Right ventricle myocardium inferior (tissue), 1 donor: ENCODE measurements at regions not wholly inside any gene's neighbourhood (a gene's known extent, or its start where the extent isn't known, plus 50 kb on each side); places are given as distances from the start of the nearest gene placed in this dataset.
A peak's percentile ranks its signal among the peaks of the same experiment; 100 is the strongest.

ENCODE experiments used
- ATAC-seq: fragments of 200-7000 bp; cut with Tn5 transposase; one replicate; pipeline ENCODE4 v1.9.1; 2020; ENCODE audit warnings: mild to moderate bottlenecking, moderate library complexity
- DNase-seq: peaks from one replicate; pipeline ENCODE4 v3.0.0; 2021; ENCODE audit errors: missing footprints
- intact Hi-C: fragments of 100-400 bp; cut with DNase I; formaldehyde crosslinking; loops from one replicate; pipeline ENCODE4 v1.11.0; 2022
- donor health status: DM: no; HTN: yes; CAD: no; lungs with severe emphysema.

- intact Hi-C loops = no loop called here
- ATAC-seq (peak; percentile 57), DNase-seq (peak; percentile 67)
Observed at GRCh38 chrX:40273356-40274050, 175.7 kb upstream of the BCOR start.

GRCh38 chrX:40272776-40273175, 175.0 kb upstream of the BCOR start:
- intact Hi-C loops = no loop called here
- no peak for ATAC-seq

DNA sequence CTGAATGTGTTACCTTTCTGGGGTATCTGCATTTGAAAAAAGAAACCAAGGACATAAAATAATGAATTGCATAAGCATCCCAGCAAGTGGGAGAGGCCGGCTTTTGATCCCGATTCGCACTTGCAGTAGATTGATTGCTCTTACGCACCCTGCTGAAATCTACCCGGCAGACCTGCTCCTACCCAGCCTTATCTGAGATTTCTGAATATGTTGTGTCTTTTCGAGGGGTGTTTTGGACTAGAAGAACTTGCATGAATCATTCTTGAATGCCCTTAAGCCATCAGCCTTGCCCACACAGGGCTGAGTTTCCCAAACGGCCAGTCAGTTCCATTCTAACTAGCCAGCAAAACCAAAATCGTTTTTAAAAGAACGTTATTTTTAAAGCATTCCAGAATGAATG, 174.4 kb upstream of the BCOR start:
- ATAC-seq = no peak
- intact Hi-C loops = no loop called here
- DNase-seq = no peak

More at GRCh38 chrX:40272776-40273175, 175.0 kb upstream of the BCOR start:
- DNase-seq = no peak

GRCh38 chrX:40268188-40268520, 170.4 kb upstream of the BCOR start:
- intact Hi-C loops = loop anchor here (5.0 to 10.0 kb wide), 4 partner anchors 91 to 536 kb away; no protein-coding TSS in a partner anchor
- no peak for ATAC-seq
- DNase-seq = no peak

DNA sequence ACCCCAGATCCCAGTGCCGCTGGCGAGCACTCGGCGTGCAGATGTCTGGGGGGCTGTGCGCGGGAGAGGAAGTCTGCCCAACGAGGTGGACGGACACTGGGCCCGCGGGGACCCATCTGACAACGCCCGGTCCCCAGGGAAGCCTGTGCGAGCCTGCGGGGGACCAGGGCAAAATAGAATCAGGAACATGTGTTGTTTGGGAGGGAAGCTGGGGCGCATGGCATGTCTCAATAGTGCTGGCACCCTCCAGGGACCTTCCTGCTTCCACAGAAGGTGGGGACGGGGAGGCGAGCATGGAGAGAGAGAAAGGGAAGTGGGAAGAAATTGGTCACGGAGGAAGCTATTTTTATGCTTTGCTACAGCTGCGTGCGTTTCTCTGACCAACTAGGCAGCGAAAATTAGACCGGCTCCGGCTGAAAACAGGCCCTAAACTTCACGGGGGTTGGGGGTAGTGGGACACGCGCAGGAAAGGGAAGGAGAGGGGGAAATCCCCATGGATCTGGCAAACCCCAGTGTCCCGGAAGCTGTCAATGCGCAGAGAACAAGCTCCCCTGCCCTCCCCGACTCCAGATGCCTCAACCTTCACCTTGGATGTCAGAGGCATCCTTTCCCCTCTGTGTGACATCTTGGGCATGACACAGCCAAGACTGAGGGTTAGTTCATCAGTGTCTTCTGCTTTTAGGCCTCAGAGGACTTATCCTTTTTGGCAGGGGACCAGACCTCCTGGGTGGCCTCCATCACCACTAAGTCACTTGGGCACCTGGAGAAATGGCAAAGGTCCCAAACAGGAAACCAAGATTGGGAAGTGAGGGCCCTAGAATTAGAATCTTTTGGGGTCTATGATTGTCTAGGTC, 169.8 kb upstream of the BCOR start:
- ATAC-seq (peak; percentile 32), DNase-seq (no peak)
- intact Hi-C loops = loop anchor here (1.0 to 10.0 kb wide), 5 partner anchors 90 to 535 kb away; no protein-coding TSS in a partner anchor

GRCh38 chrX:40266490-40267333, 169.0 kb upstream of the BCOR start:
- peak; percentile 80 for DNase-seq
- intact Hi-C loops = loop anchor here (1.0 to 10.0 kb wide), 5 partner anchors 89 to 534 kb away; no protein-coding TSS in a partner anchor
- ATAC-seq = peak; percentile 85

GRCh38 chrX:40265936-40266335, 168.2 kb upstream of the BCOR start:
- ATAC-seq (no peak), DNase-seq (no peak)
- intact Hi-C loops = loop anchor here (5.0 to 10.0 kb wide), 4 partner anchors 89 to 534 kb away; no protein-coding TSS in a partner anchor

DNA sequence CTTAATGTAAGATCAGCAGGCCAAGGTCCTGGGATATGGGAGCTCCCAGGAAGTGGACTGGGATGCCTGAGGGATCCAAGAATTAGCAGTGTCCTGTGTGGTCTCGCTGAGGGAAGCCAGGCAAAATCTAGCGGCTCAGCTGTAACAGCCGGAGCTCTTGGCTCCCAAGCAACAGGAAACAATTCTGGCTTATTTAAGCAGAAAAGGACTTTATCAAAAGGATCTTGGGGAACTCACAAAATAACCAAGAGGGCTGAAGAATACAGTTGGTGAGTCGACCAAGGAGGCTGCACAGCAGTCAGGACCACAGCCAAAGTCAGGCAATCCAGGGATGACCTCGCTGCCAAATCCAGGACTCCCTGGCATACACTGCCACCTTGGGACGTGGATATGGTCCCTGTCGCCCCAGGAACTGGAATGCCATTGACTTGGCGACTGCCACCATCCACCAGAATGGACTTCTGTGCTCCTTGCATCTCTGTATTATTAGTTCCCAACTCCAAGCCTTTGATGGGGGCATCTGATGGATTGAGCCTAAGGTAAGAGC, 165.3 kb upstream of the BCOR start:
- ATAC-seq = peak; percentile 55

DNA sequence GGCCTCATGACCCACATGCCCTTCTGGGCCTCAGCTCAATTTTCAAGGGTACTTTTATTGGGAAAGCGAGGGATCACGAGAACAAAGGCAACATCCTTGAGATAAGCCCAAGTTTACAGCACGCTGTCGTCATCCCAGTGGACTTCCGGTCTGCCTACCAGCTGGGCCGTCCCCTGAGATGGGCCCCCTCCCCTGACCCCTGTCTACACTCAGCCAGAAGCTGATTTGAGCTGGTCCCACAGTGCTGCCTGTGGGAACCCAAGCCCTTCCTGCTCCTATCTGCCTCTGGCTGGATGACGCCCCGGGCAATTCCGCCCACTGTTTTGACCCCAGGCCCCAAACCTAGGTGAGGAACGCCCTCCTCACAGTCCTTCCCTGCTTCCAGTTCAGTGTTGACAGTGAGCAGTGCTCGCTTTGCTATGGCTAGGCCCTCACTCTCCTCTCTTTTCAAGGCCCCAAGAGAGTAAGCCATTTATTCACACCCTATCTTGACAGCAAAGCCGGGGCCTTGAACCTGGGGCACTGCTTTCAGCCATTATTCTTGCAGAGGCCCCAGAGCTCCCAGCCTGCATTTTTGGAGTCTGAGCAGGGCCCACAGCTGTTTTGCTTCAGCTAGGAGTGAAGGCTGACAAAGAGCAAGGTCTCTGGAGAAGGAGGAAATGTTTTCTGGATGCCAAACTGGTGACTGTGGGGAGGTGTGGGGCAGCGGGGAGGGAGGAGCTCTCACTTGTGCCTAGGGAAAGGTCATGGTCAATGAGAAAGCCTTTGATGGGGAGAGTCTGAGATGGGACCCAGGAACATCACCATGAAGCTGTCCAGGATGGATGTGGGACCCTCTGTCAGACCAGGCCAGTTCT, 164.6 kb upstream of the BCOR start:
- ATAC-seq (peak; percentile 49), DNase-seq (no peak)
- intact Hi-C loops = loop anchor here (5.0 to 10.0 kb wide), 2 partner anchors 170 to 358 kb away; no protein-coding TSS in a partner anchor

More for the DNA sequence above, 165.3 kb upstream of the BCOR start:
- intact Hi-C loops = loop anchor here (5.0 to 10.0 kb wide), 2 partner anchors 171 to 358 kb away; no protein-coding TSS in a partner anchor
- DNase-seq = no peak

DNA sequence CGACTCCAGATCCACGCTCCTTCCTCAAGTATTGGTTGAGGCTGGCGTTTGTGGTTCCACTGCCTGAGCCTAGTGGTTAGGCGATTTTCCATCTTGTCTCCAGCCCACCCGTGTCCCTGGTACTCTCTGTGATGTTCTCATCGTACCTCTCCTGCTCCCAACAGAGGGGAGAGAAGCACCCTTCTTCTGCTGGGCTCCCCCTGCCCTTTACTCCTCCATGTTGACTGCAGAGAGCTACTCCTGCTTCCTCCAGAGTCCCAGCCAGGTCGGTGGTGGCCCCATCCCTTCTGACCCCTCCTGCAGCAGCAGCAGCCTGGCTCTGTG, 164.0 kb upstream of the BCOR start:
- intact Hi-C loops = loop anchor here (5.0 to 10.0 kb wide), 2 partner anchors 169 to 357 kb away; no protein-coding TSS in a partner anchor
- DNase-seq (no peak), ATAC-seq (no peak)

DNA sequence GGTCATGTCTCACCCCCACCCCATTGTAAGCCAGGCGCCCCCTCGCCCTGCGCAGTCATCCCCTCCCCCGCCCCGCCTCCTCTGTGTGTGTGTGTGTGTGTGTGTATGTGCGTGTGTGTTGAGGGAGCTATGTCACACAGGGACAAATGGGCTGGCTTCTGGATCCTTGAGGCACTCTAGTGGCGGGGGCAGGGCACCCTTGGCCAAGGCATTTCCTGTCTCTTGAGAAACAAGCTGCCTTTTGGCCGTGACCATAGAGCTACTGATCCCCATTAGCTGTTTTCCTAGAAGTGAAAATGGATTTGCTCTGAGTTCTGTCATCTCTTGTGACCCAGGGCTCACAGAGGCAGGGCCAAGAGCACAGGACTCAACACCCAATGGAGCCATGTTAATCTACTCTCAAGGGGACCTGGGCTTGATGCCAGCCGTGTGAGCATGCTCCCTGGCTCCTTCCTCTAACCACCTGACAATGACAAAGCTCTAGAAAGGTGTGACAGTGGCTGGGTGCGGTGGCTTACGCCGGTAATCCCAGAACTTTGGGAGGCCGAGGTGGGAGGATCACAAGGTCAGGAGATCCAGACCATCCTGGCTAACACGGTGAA, 162.5 kb upstream of the BCOR start:
- DNase-seq = no peak
- no peak for ATAC-seq
- intact Hi-C loops = loop anchor here (5.0 to 10.0 kb wide), 2 partner anchors 168 to 355 kb away; no protein-coding TSS in a partner anchor

DNA sequence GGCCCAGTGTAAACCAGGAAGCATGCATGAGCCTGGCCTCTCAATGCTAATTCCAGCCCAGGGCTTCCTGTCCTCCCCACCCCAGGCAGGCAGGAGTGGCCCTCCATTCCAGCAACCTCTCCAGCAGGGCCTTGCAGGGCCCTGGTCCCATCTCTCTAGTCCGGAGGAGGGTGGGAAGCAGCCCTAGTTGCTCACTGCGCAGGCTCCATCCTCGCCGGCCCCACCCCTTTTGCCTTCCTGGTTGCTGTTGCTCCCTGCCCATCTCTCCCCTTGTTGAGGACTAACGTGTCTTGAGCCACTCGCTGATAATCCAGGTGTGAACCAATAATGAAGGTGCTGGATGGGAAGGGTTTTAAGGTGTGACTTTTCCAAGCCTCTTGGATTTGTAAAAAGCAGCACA, 161.2 kb upstream of the BCOR start:
- DNase-seq (no peak), ATAC-seq (no peak)
- intact Hi-C loops = no loop called here

- intact Hi-C loops = no loop called here
- ATAC-seq = no peak
- no peak for DNase-seq
Observed at GRCh38 chrX:40253771-40254170, 156.0 kb upstream of the BCOR start.

- ATAC-seq (no peak), DNase-seq (no peak)
- intact Hi-C loops = no loop called here
Observed at GRCh38 chrX:40249582-40249981, 151.8 kb upstream of the BCOR start.

GRCh38 chrX:40248822-40249221, 151.1 kb upstream of the BCOR start:
- DNase-seq (no peak), ATAC-seq (no peak)
- intact Hi-C loops = no loop called here

DNA sequence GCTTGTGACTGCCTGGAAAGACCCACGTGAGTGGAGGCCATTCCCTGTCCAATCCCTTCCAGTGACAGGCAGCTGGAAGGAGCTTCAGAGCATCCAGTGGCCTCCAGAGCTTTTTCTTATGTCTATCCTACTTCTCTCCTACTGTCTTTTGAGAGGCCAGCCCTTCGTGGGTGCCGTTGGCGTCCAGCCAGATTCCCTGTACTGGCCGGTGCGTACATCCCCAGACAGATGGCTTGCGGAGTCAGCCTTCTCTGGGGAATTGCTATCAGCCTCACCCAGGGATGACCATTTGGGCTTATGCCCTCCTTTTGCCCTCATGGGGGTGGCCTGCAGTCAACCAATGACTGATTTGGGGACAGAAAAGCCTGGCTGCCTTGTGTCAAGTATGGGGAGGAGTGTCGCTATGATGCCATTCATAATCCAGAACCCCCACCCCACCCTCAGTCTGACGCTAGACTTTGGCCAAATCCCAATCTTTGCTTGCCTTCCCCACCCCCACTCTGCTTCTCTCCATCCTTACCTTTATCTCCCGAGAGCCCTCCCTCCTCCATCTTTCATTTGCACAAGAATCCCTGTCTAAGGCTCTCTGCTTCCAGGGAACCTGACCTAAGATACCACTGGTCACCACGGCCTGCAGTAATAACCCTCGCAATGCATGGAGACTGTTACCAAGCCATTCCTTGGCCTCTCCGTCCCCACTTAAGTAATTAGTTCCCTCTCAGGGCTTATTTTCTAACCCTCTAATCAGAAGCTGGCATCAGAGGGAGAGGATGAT, 150.3 kb upstream of the BCOR start:
- intact Hi-C loops = no loop called here
- DNase-seq (no peak), ATAC-seq (no peak)

DNA sequence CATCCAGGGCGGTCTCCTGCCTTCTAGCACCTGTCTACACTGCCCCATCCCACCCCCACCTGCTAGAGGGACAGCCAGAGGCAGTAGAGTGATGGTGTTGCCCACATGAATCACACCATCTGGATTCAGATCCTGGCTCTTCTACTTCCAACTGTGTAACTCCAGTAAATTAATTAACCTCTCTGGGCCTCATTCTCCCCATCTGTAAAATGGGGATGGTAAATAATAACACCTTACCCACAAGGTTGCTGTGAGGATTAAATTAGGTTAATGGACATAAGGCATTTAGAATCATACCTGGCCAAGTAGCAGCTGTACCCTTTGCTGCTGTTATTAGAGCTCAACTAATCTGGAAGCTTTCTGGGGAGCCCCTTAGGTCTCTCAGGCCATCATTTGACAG, 149.6 kb upstream of the BCOR start:
- intact Hi-C loops = no loop called here
- no peak for DNase-seq
- no peak for ATAC-seq
